AG08395 (cell line): ENCODE measurements at regions not wholly inside any gene's neighbourhood (a gene's known extent, or its start where the extent isn't known, plus 50 kb on each side); places are given as distances from the start of the nearest gene placed in this dataset.
"Not testable (repeated sequence)": the region's sequence is repeated elsewhere in the genome, so short reads cannot be mapped to it uniquely, and the experiment has no call there.

Experiments
- DNase-seq: peaks from one replicate; pipeline ENCODE4 v3.0.0; 2012; ENCODE audit warnings: mixed read lengths, low spot score

- not testable (repeated sequence) for DNase-seq
Measured at GRCh38 chr11:123344188-123344587, 85.9 kb upstream of the GRAMD1B start.

- DNase-seq, result no peak
Measured at GRCh38 chr11:123338997-123339752, 90.9 kb upstream of the GRAMD1B start.

GRCh38 chr11:123338266-123338800, 91.7 kb upstream of the GRAMD1B start:
- DNase-seq, result no peak

GRCh38 chr11:123334925-123335324, 95.1 kb upstream of the GRAMD1B start:
- DNase-seq, result no peak

GRCh38 chr11:123332577-123332976, 97.5 kb upstream of the GRAMD1B start:
- not testable (repeated sequence) for DNase-seq

GRCh38 chr11:123330948-123331347, 99.1 kb upstream of the GRAMD1B start:
- no peak for DNase-seq

GRCh38 chr11:123330471-123330870, 99.6 kb upstream of the GRAMD1B start:
- DNase-seq, result no peak

GRCh38 chr11:123330071-123330470, 100.0 kb upstream of the GRAMD1B start:
- no peak for DNase-seq

GRCh38 chr11:123328281-123328867, 101.7 kb upstream of the GRAMD1B start:
- DNase-seq, result no peak

- DNase-seq, result no peak
Measured at GRCh38 chr11:123325533-123325932, 104.5 kb upstream of the GRAMD1B start.

GRCh38 chr11:123323568-123323967, 106.5 kb upstream of the GRAMD1B start:
- no peak for DNase-seq

- DNase-seq, result peak; percentile 34
Measured at GRCh38 chr11:123321636-123322035, 108.4 kb upstream of the GRAMD1B start.

- DNase-seq, result no peak
Measured at GRCh38 chr11:123318623-123319022, 111.4 kb upstream of the GRAMD1B start.

GRCh38 chr11:123318132-123318531, 111.9 kb upstream of the GRAMD1B start:
- DNase-seq, result not testable (repeated sequence)

GRCh38 chr11:123316003-123316402, 114.1 kb upstream of the GRAMD1B start:
- DNase-seq, result no peak

- DNase-seq, result no peak
Measured at GRCh38 chr11:123314972-123315371, 115.1 kb upstream of the GRAMD1B start.

- no peak for DNase-seq
Measured at GRCh38 chr11:123313262-123313661, 116.8 kb upstream of the GRAMD1B start.

GRCh38 chr11:123308077-123308476, 113.0 kb upstream of the CLMP start:
- DNase-seq, result peak; percentile 93

GRCh38 chr11:123307276-123307675, 112.2 kb upstream of the CLMP start:
- no peak for DNase-seq

GRCh38 chr11:123306531-123306930, 111.5 kb upstream of the CLMP start:
- no peak for DNase-seq

GRCh38 chr11:123305601-123306375, 110.7 kb upstream of the CLMP start:
- no peak for DNase-seq

GRCh38 chr11:123304828-123305466, 109.9 kb upstream of the CLMP start:
- no peak for DNase-seq
